Mucosa of descending colon (tissue), 3 donors: ENCODE measurements at regions not wholly inside any gene's neighbourhood (a gene's known extent, or its start where the extent isn't known, plus 50 kb on each side); places are given as distances from the start of the nearest gene placed in this dataset.

Source experiments
- ATAC-seq: fragments of 200-7000 bp; cut with Tn5 transposase; one replicate; pipeline ENCODE4 v1.9.1; 2020; ENCODE audit warnings: mild to moderate bottlenecking, moderate library complexity
- DNase-seq, 3 donors: peaks; one replicate each; pipeline ENCODE4 v3.0.0-alpha.2; 2020
- H3K36me3 ChIP-seq: fragments of 200-600 bp; one replicate; pipeline ENCODE4 v1.8.0; 2021; ENCODE audit warnings: low read depth, mild to moderate bottlenecking
- H3K4me1 ChIP-seq: fragments of 200-600 bp; one replicate; pipeline ENCODE4 v1.8.0; 2021; ENCODE audit warnings: low read depth, mild to moderate bottlenecking
- H3K4me3 ChIP-seq: fragments of 200-600 bp; one replicate; pipeline ENCODE4 v1.8.0; 2021; ENCODE audit warnings: mild to moderate bottlenecking
- H3K9me3 ChIP-seq: fragments of 200-600 bp; one replicate; pipeline ENCODE4 v1.8.0; 2021; ENCODE audit warnings: mild to moderate bottlenecking
- intact Hi-C, 2 donors: fragments of 100-400 bp; cut with DNase I in 1 of 2; cut with micrococcal nuclease in 1 of 2; formaldehyde crosslinking; loops; one replicate each; pipeline versions ENCODE4 v1.11.0 to v1.11.1; 2022; cut with DNase I, micrococcal nuclease
- TF ChIP-seq, protein P1 (sequence below): fragments of 200-600 bp; IDR thresholded peaks from one replicate; pipeline ENCODE4 v1.8.0; 2022; ENCODE audit warnings: antibody characterized with exemption, mild to moderate bottlenecking
- donor health status: DM: no; HTN: no; CAD: no; lungs with moderate emphysema.
- donor health status: DM: no; HTN: no; CAD: no.
- donor health status: DM: no; HTN: yes; CAD: no.

DNA sequence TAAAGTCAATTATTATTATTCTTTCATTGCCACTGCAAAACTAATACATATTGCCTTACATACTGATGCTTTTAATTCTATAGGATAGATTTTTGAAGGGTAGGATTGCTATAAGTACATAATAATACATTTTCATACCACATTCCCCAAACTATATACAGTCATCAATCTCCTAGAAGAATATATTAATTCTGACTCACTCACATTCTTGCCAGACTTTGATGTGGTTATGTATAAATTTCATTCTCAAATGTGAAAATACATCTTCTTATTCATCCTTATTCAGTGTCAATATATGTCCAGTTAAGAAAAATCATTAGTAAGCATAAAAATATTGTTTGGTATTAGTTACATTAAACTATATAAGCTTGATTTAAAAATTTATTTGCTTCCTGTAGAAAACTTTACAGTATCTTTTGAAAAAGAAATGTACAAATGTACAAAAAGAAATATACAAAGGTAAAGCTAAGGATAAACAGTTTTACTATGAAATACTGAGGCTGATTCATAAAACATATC lies 458.8 kb upstream of the CNTN5 start:
- TF ChIP-seq, protein P1, sequence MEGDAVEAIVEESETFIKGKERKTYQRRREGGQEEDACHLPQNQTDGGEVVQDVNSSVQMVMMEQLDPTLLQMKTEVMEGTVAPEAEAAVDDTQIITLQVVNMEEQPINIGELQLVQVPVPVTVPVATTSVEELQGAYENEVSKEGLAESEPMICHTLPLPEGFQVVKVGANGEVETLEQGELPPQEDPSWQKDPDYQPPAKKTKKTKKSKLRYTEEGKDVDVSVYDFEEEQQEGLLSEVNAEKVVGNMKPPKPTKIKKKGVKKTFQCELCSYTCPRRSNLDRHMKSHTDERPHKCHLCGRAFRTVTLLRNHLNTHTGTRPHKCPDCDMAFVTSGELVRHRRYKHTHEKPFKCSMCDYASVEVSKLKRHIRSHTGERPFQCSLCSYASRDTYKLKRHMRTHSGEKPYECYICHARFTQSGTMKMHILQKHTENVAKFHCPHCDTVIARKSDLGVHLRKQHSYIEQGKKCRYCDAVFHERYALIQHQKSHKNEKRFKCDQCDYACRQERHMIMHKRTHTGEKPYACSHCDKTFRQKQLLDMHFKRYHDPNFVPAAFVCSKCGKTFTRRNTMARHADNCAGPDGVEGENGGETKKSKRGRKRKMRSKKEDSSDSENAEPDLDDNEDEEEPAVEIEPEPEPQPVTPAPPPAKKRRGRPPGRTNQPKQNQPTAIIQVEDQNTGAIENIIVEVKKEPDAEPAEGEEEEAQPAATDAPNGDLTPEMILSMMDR = no peak
- peaks cover 20% of the 10 kb centered on the region for H3K9me3 ChIP-seq

DNA sequence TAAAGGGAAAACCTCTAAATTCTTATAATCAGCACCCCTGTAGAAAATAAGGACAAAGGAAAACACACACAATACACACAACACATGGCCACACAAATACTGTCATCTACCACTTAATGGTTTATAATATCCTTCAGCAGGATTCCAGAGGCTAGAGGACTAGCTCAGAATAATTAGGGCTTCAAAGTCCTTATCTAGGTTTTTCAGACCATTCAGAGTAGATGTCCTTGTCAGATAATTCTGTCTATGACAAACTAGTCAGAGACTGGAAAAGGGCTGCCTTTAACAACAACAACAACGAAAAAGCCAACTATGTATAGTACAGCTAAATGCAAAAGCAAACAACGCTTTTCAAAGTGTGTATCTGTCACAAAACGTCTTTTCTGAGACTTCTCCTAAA lies 456.5 kb upstream of the CNTN5 start:
- Histone ChIP-seq H3K4me3 (no peak overlapping the region), H3K36me3 (no peaks in the 10 kb centered on the region), H3K9me3 (peaks cover 19% of the 10 kb centered on the region), H3K4me1 (no peaks in the 10 kb centered on the region)
- DNase-seq (no peak), ATAC-seq (no peak)
- TF ChIP-seq, protein P1 = no peak
- intact Hi-C loops = no loop called here

More for the DNA sequence above, 458.8 kb upstream of the CNTN5 start:
- H3K36me3 ChIP-seq = no peaks in the 10 kb centered on the region
- no peak for DNase-seq
- ATAC-seq = no peak
- no peaks in the 10 kb centered on the region for H3K4me1 ChIP-seq
- intact Hi-C loops = no loop called here
- H3K4me3 ChIP-seq = no peak overlapping the region

DNA sequence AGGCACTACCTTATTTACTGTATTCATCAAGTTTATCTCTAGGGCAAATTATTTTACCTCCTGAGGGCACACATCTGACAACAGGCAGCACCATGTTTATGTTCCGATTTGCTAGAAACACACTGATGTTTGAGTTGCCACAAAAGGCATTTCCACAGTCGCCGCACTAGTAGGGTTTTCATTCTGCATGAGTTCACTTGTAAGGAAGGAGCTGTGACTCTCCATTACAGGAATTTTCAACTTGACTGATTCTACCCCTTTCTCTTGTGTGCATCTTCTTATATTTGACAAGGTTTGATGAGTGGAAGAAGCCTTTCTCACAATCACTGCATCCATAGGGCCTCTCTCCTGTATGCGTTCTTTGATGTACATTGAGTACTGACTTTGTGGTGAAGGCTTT lies 455.9 kb upstream of the CNTN5 start:
- ATAC-seq = no peak
- no peak for DNase-seq
- Histone ChIP-seq H3K4me3 (no peak overlapping the region), H3K9me3 (peaks cover 19% of the 10 kb centered on the region), H3K4me1 (no peaks in the 10 kb centered on the region), H3K36me3 (no peaks in the 10 kb centered on the region)
- intact Hi-C loops = no loop called here
- TF ChIP-seq, protein P1 = no peak

DNA sequence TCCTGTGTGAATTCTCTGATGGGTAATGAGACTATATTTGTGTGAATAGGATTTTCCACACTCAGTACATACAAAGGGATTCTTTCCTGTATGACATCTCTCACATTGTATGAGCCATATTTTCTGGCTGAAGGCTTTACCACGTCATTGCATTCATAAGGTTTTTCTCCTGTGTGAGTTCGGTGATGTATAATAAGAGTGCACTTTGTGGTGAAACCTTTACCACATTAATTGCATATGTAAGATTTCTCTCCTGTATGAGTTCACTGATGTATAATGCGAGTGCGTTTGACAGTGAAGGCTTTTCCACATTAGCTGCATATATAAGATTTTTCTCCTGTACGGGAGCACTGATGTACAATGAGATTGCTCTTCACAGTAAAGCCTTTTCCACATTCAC lies 455.4 kb upstream of the CNTN5 start:
- intact Hi-C loops = no loop called here
- no peak overlapping the region for H3K4me3 ChIP-seq
- TF ChIP-seq, protein P1 = no peak
- DNase-seq (no peak), ATAC-seq (no peak)
- peaks cover 16% of the 10 kb centered on the region for H3K9me3 ChIP-seq
- H3K4me1 ChIP-seq = no peaks in the 10 kb centered on the region
- H3K36me3 ChIP-seq = no peaks in the 10 kb centered on the region

DNA sequence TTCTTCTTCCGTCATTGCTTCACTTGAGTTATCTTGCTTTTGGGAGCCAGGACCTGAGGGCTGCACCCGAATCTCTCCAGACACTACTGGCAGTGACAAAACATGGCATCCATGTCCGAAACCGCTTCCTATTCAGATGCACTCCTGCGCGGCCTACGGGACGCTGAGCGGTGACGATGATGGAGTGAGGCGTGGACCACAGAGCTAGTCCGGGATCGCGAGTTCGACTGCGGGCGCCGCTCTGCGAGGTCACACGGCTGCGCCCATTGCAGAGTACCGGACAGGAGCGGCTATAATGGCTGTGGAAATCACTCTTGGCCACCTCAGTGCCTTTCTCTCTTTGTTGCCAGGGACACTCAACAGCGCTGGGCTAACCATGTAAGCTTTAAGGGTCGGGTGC lies 453.8 kb upstream of the CNTN5 start:
- DNase-seq (no peak), ATAC-seq (no peak)
- intact Hi-C loops = no loop called here
- Histone ChIP-seq H3K36me3 (no peaks in the 10 kb centered on the region), H3K4me1 (no peaks in the 10 kb centered on the region), H3K9me3 (peaks cover 25% of the 10 kb centered on the region), H3K4me3 (no peak overlapping the region)
- TF ChIP-seq, protein P1 = no peak

- no peak for DNase-seq
- no peak for ATAC-seq
- peaks cover 32% of the 10 kb centered on the region for H3K9me3 ChIP-seq
- intact Hi-C loops = no loop called here
- no peaks in the 10 kb centered on the region for H3K36me3 ChIP-seq
- H3K4me3 ChIP-seq = no peak overlapping the region
- H3K4me1 ChIP-seq = no peaks in the 10 kb centered on the region
- TF ChIP-seq, protein P1 = no peak
Observed at GRCh38 chr11:98568013-98568412, 452.7 kb upstream of the CNTN5 start.
